ENCODE measurements at regions not wholly inside any gene's neighbourhood (a gene's known extent, or its start where the extent isn't known, plus 50 kb on each side); places are given as distances from the start of the nearest gene placed in this dataset.

GRCh38 chr15:31463521-31464102 is 137.0 kb downstream of the KLF13 start:
- no peak overlapping the region for H3K27ac ChIP-seq (ENCODE audit: low read length)
- ChIA-PET POLR2A (interaction anchor here in 1 of 2 donors (0.6 kb wide), 1 partner anchor 219 kb away, joined by 3 read pairs; no protein-coding TSS in a partner anchor), CTCF (no interaction called here)
- Mint-ChIP-seq H3K9me3 (no peaks in the 10 kb centered on the region), H3K4me1 (peaks cover 10 to 20% (median 11%) of the 10 kb centered on the region in 3 donors), H3K27me3 (no peaks in the 10 kb centered on the region), H3K4me3 (no peak overlapping the region), H3K36me3 (no peaks in the 10 kb centered on the region), H3K27ac (no peak overlapping the region)
- no peak for ATAC-seq (replicated peaks in 1 of 4)
- no peaks in the 10 kb centered on the region for H3K36me3 ChIP-seq (ENCODE audit: control insufficient read depth in 2 of 2, extremely low read depth in 1 of 2, insufficient read depth in 1 of 2, low read length in 1 of 2)
- no peak for DNase-seq
- H3K27me3 ChIP-seq (replicated peaks in 1 of 2; ENCODE audit: control insufficient read depth in 2 of 2, extremely low read depth in 1 of 2, insufficient read depth in 2 of 2, low read length in 1 of 2) = peaks cover 0 to 9% of the 10 kb centered on the region in 2 experiments
- H3K9me3 ChIP-seq = no peaks in the 10 kb centered on the region
- H3K4me3 ChIP-seq (ENCODE audit: control insufficient read depth in 1 of 2, extremely low read depth in 1 of 2, low read length in 1 of 2) = no peak overlapping the region
- H3K4me1 ChIP-seq (ENCODE audit: control insufficient read depth in 1 of 2, extremely low read depth in 1 of 2, insufficient read depth in 2 of 2, low read length in 2 of 2) = peaks cover 7 to 8% of the 10 kb centered on the region in 2 experiments
- 35% methylated on average over 3 of the region's 8 CpGs for WGBS (ENCODE audit: insufficient coverage)

GRCh38 chr15:31464216-31465082 is 137.8 kb downstream of the KLF13 start:
- Mint-ChIP-seq H3K27me3 (no peaks in the 10 kb centered on the region), H3K4me3 (no peak overlapping the region), H3K27ac (no peak overlapping the region), H3K9me3 (no peaks in the 10 kb centered on the region), H3K36me3 (no peaks in the 10 kb centered on the region), H3K4me1 (peaks cover 2 to 12% (median 2%) of the 10 kb centered on the region in 3 donors)
- ChIA-PET CTCF (no interaction called here), POLR2A (interaction anchor here in 1 of 2 donors (0.6 kb wide), 1 partner anchor 219 kb away, joined by 3 read pairs; no protein-coding TSS in a partner anchor)
- peaks cover 0 to 9% of the 10 kb centered on the region in 2 experiments for H3K27me3 ChIP-seq (replicated peaks in 1 of 2; ENCODE audit: control insufficient read depth in 2 of 2, extremely low read depth in 1 of 2, insufficient read depth in 2 of 2, low read length in 1 of 2)
- no peak overlapping the region for H3K27ac ChIP-seq (ENCODE audit: low read length)
- H3K9me3 ChIP-seq = no peaks in the 10 kb centered on the region
- H3K4me3 ChIP-seq (ENCODE audit: control insufficient read depth in 1 of 2, extremely low read depth in 1 of 2, low read length in 1 of 2) = no peak overlapping the region
- 80% methylated on average over 11 of the region's 13 CpGs for WGBS (ENCODE audit: insufficient coverage)
- H3K4me1 ChIP-seq (ENCODE audit: control insufficient read depth in 1 of 2, extremely low read depth in 1 of 2, insufficient read depth in 2 of 2, low read length in 2 of 2) = peaks cover 0 to under 1% of the 10 kb centered on the region in 2 experiments
- no peak for DNase-seq
- H3K36me3 ChIP-seq (ENCODE audit: control insufficient read depth in 2 of 2, extremely low read depth in 1 of 2, insufficient read depth in 1 of 2, low read length in 1 of 2) = no peaks in the 10 kb centered on the region
- no peak for ATAC-seq (replicated peaks in 1 of 4)

- Mint-ChIP-seq H3K27ac (no peak overlapping the region), H3K27me3 (no peaks in the 10 kb centered on the region), H3K9me3 (no peaks in the 10 kb centered on the region), H3K4me3 (no peak overlapping the region), H3K4me1 (peaks cover 0 to 12% (median under 1%) of the 10 kb centered on the region in 3 donors), H3K36me3 (no peaks in the 10 kb centered on the region)
- H3K36me3 ChIP-seq (ENCODE audit: control insufficient read depth in 2 of 2, extremely low read depth in 1 of 2, insufficient read depth in 1 of 2, low read length in 1 of 2) = no peaks in the 10 kb centered on the region
- no peak overlapping the region for H3K4me3 ChIP-seq (ENCODE audit: control insufficient read depth in 1 of 2, extremely low read depth in 1 of 2, low read length in 1 of 2)
- H3K4me1 ChIP-seq (ENCODE audit: control insufficient read depth in 1 of 2, extremely low read depth in 1 of 2, insufficient read depth in 2 of 2, low read length in 2 of 2) = no peaks in the 10 kb centered on the region
- ATAC-seq (replicated peaks in 1 of 4) (no peak), DNase-seq (peak in 1 of 35 experiments; percentile 3)
- no peak overlapping the region for H3K27ac ChIP-seq (ENCODE audit: low read length)
- ChIA-PET POLR2A (no interaction called here), CTCF (interaction anchor here in 1 of 2 donors (0.6 kb wide), 1 partner anchor 137 kb away, joined by 3 read pairs; no protein-coding TSS in a partner anchor)
- WGBS (ENCODE audit: insufficient coverage) = 85% methylated on average over 7 of the region's 10 CpGs
- peaks cover 0 to 9% of the 10 kb centered on the region in 2 experiments for H3K27me3 ChIP-seq (replicated peaks in 1 of 2; ENCODE audit: control insufficient read depth in 2 of 2, extremely low read depth in 1 of 2, insufficient read depth in 2 of 2, low read length in 1 of 2)
- H3K9me3 ChIP-seq = no peaks in the 10 kb centered on the region
These were observed 138.7 kb downstream of the KLF13 start for GRCh38 chr15:31465083-31465955.

- Histone ChIP-seq H3K4me3 (ENCODE audit: control insufficient read depth in 1 of 2, extremely low read depth in 1 of 2, low read length in 1 of 2) (no peak overlapping the region), H3K9me3 (no peaks in the 10 kb centered on the region), H3K4me1 (ENCODE audit: control insufficient read depth in 1 of 2, extremely low read depth in 1 of 2, insufficient read depth in 2 of 2, low read length in 2 of 2) (peaks cover 7 to 10% of the 10 kb centered on the region in 2 experiments), H3K36me3 (ENCODE audit: control insufficient read depth in 2 of 2, extremely low read depth in 1 of 2, insufficient read depth in 1 of 2, low read length in 1 of 2) (no peaks in the 10 kb centered on the region), H3K27me3 (replicated peaks in 1 of 2; ENCODE audit: control insufficient read depth in 2 of 2, extremely low read depth in 1 of 2, insufficient read depth in 2 of 2, low read length in 1 of 2) (peaks cover 0 to 9% of the 10 kb centered on the region in 2 experiments), H3K27ac (ENCODE audit: low read length) (no peak overlapping the region)
- peaks cover 18 to 26% (median 18%) of the 10 kb centered on the region in 3 donors for H3K4me1 Mint-ChIP-seq
- POLR2A ChIA-PET = interaction anchor here in 1 of 2 donors (0.6 to 0.7 kb wide), 2 partner anchors 14 to 61 kb away, joined by 3 read pairs; no protein-coding TSS in a partner anchor
- H3K4me3 Mint-ChIP-seq = no peak overlapping the region
- ATAC-seq (replicated peaks in 1 of 4) (no peak), DNase-seq (no peak)
- CTCF ChIA-PET = interaction anchor here in 1 of 2 donors (0.6 kb wide), 1 partner anchor 173 kb away, joined by 4 read pairs; no protein-coding TSS in a partner anchor
- H3K9me3 Mint-ChIP-seq = no peaks in the 10 kb centered on the region
- H3K27me3 Mint-ChIP-seq = no peaks in the 10 kb centered on the region
- 81% methylated on average over 3 of the region's 7 CpGs for whole genome bisulfite sequencing (ENCODE audit: insufficient coverage)
- no peaks in the 10 kb centered on the region for H3K36me3 Mint-ChIP-seq
- H3K27ac Mint-ChIP-seq = no peak overlapping the region
These were observed 140.7 kb downstream of the KLF13 start for GRCh38 chr15:31467361-31467760.

- Histone ChIP-seq H3K4me3 (ENCODE audit: control insufficient read depth in 1 of 2, extremely low read depth in 1 of 2, low read length in 1 of 2) (no peak overlapping the region), H3K4me1 (ENCODE audit: control insufficient read depth in 1 of 2, extremely low read depth in 1 of 2, insufficient read depth in 2 of 2, low read length in 2 of 2) (peaks cover 22 to 28% of the 10 kb centered on the region in 2 experiments), H3K27ac (ENCODE audit: low read length) (no peak overlapping the region), H3K36me3 (ENCODE audit: control insufficient read depth in 2 of 2, extremely low read depth in 1 of 2, insufficient read depth in 1 of 2, low read length in 1 of 2) (no peaks in the 10 kb centered on the region), H3K9me3 (no peaks in the 10 kb centered on the region), H3K27me3 (replicated peaks in 1 of 2; ENCODE audit: control insufficient read depth in 2 of 2, extremely low read depth in 1 of 2, insufficient read depth in 2 of 2, low read length in 1 of 2) (peaks cover 0 to 9% of the 10 kb centered on the region in 2 experiments)
- DNase-seq = peak in 1 of 35 experiments; percentile 3
- ChIA-PET POLR2A (interaction anchor here (0.6 kb wide), 2 partner anchors 15 to 200 kb away, joined by 3 to 4 read pairs; no protein-coding TSS in a partner anchor), CTCF (no interaction called here)
- WGBS (ENCODE audit: insufficient coverage) = 87% methylated on average over 24 of the region's 24 CpGs
- Mint-ChIP-seq H3K36me3 (no peaks in the 10 kb centered on the region), H3K9me3 (no peaks in the 10 kb centered on the region), H3K4me3 (no peak overlapping the region), H3K4me1 (peaks cover 36 to 44% (median 36%) of the 10 kb centered on the region in 3 donors), H3K27me3 (no peaks in the 10 kb centered on the region), H3K27ac (no peak overlapping the region)
- no peak for ATAC-seq (replicated peaks in 1 of 4)
These were observed 142.5 kb downstream of the KLF13 start for GRCh38 chr15:31468911-31469785.
